MM.1S (cell line): ENCODE measurements at regions not wholly inside any gene's neighbourhood (a gene's known extent, or its start where the extent isn't known, plus 50 kb on each side); places are given as distances from the start of the nearest gene placed in this dataset.

Source experiments
- DNase-seq: peaks from one replicate; pipeline ENCODE4 v3.0.0-alpha.2; 2015
- H2AFZ ChIP-seq: fragments of 300-600 bp; sonication (generic); 2 replicates; pipeline ENCODE4 v1.6.0; 2016; ENCODE audit warnings: antibody characterized with exemption, low read length
- H3F3A ChIP-seq: fragments of 300-600 bp; sonication (generic); 2 replicates; pipeline ENCODE4 v1.6.1; 2016; ENCODE audit warnings: mild to moderate bottlenecking, antibody characterized with exemption, low read length, moderate library complexity, mixed read lengths; ENCODE audit not compliant: insufficient read depth
- H3K27ac ChIP-seq: fragments of 300-600 bp; sonication (generic); 2 replicates; pipeline ENCODE4 v1.5.1; 2016; ENCODE audit warnings: mild to moderate bottlenecking, low read length
- H3K27me3 ChIP-seq: fragments of 300-600 bp; sonication (generic); replicated peaks from 2 replicates; pipeline ENCODE4 v1.6.0; 2016; ENCODE audit warnings: low read length; ENCODE audit not compliant: insufficient read depth
- H3K36me3 ChIP-seq: fragments of 300-600 bp; sonication (generic); replicated peaks from 2 replicates; pipeline ENCODE4 v1.6.1; 2016; ENCODE audit warnings: mild to moderate bottlenecking, low read length, mixed read lengths; ENCODE audit not compliant: insufficient read depth
- H3K4me1 ChIP-seq: fragments of 300-600 bp; sonication (generic); 2 replicates; pipeline ENCODE4 v1.6.1; 2016; ENCODE audit warnings: low read length, mixed read lengths
- H3K4me2 ChIP-seq: fragments of 300-600 bp; sonication (generic); 2 replicates; pipeline ENCODE4 v1.6.0; 2016; ENCODE audit warnings: low read depth, low read length
- H3K4me3 ChIP-seq: fragments of 300-600 bp; sonication (generic); 2 replicates; pipeline ENCODE4 v1.5.1; 2016; ENCODE audit warnings: low read length, mixed read lengths
- H3K79me2 ChIP-seq: fragments of 300-600 bp; sonication (generic); 2 replicates; pipeline ENCODE4 v1.6.1; 2016; ENCODE audit warnings: mixed run types, low read length, mixed read lengths
- H3K9ac ChIP-seq: fragments of 300-600 bp; sonication (generic); 2 replicates; pipeline ENCODE4 v1.6.1; 2016; ENCODE audit warnings: low read length, mixed read lengths
- H3K9me2 ChIP-seq: fragments of 300-600 bp; sonication (generic); replicated peaks from 2 replicates; pipeline ENCODE4 v1.6.1; 2016; ENCODE audit warnings: mild to moderate bottlenecking, low read length, mixed read lengths; ENCODE audit not compliant: insufficient read depth
- H3K9me3 ChIP-seq: fragments of 300-600 bp; sonication (generic); replicated peaks from 2 replicates; pipeline ENCODE4 v1.6.1; 2016; ENCODE audit warnings: mild to moderate bottlenecking, low read length, mixed read lengths; ENCODE audit not compliant: insufficient read depth
- H4K20me1 ChIP-seq: fragments of 300-600 bp; sonication (generic); 2 replicates; pipeline ENCODE4 v1.6.1; 2016; ENCODE audit warnings: mild to moderate bottlenecking, low read length, moderate library complexity, mixed read lengths; ENCODE audit not compliant: insufficient read depth
- CTCF ChIP-seq: fragments of 300-600 bp; sonication (generic); IDR thresholded peaks from 2 replicates; pipeline ENCODE4 v1.5.1; 2016; ENCODE audit warnings: antibody characterized with exemption, low read length, mixed read lengths
- EZH2 ChIP-seq: fragments of 300-600 bp; sonication (generic); optimal IDR thresholded peaks from 2 replicates; pipeline ENCODE3; 2017; ENCODE audit warnings: low read depth, mild to moderate bottlenecking, antibody characterized with exemption, low read length, mixed read lengths
- EZH2phosphoT487 ChIP-seq: fragments of 300-600 bp; sonication (generic); IDR thresholded peaks from 2 replicates; pipeline ENCODE4 v1.6.1; 2018; ENCODE audit warnings: antibody characterized with exemption, low read length

- no peaks in the 10 kb centered on the region for H4K20me1 ChIP-seq
- H3K27me3 ChIP-seq, result no peaks in the 10 kb centered on the region
- no peaks in the 10 kb centered on the region for H3K36me3 ChIP-seq
- TF ChIP-seq EZH2phosphoT487 (no peak), CTCF (no peak), EZH2 (no peak)
- H3K9me2 ChIP-seq, result no peaks in the 10 kb centered on the region
- H3K4me3 ChIP-seq, result no peak overlapping the region
- no peak overlapping the region for H3K9ac ChIP-seq
- H3K27ac ChIP-seq, result no peak overlapping the region
- H3K4me2 ChIP-seq, result no peak overlapping the region
- no peak for DNase-seq
- H3K9me3 ChIP-seq, result no peaks in the 10 kb centered on the region
- no peaks in the 10 kb centered on the region for H3F3A ChIP-seq
- H3K4me1 ChIP-seq, result no peaks in the 10 kb centered on the region
- H3K79me2 ChIP-seq, result no peaks in the 10 kb centered on the region
- H2AFZ ChIP-seq, result no peak overlapping the region
Observed at GRCh38 chr6:147821295-147821897, 312.9 kb downstream of the SAMD5 start.

- no peaks in the 10 kb centered on the region for H3K9me2 ChIP-seq
- no peak overlapping the region for H3K4me3 ChIP-seq
- H3F3A ChIP-seq, result no peaks in the 10 kb centered on the region
- H3K9me3 ChIP-seq, result no peaks in the 10 kb centered on the region
- H2AFZ ChIP-seq, result no peak overlapping the region
- H3K27me3 ChIP-seq, result no peaks in the 10 kb centered on the region
- H3K4me1 ChIP-seq, result no peaks in the 10 kb centered on the region
- H3K79me2 ChIP-seq, result no peaks in the 10 kb centered on the region
- no peak overlapping the region for H3K4me2 ChIP-seq
- no peak for DNase-seq
- no peak overlapping the region for H3K9ac ChIP-seq
- no peak for TF ChIP-seq EZH2
- TF ChIP-seq CTCF, result no peak
- TF ChIP-seq EZH2phosphoT487, result no peak
- no peak overlapping the region for H3K27ac ChIP-seq
- H4K20me1 ChIP-seq, result no peaks in the 10 kb centered on the region
- H3K36me3 ChIP-seq, result no peaks in the 10 kb centered on the region
Observed at GRCh38 chr6:147823936-147824335, 315.4 kb downstream of the SAMD5 start.

- H4K20me1 ChIP-seq, result no peaks in the 10 kb centered on the region
- H3F3A ChIP-seq, result no peaks in the 10 kb centered on the region
- no peak overlapping the region for H2AFZ ChIP-seq
- H3K36me3 ChIP-seq, result no peaks in the 10 kb centered on the region
- H3K9me2 ChIP-seq, result no peaks in the 10 kb centered on the region
- no peak for DNase-seq
- H3K4me1 ChIP-seq, result no peaks in the 10 kb centered on the region
- H3K27ac ChIP-seq, result no peak overlapping the region
- H3K4me3 ChIP-seq, result no peak overlapping the region
- H3K9ac ChIP-seq, result no peak overlapping the region
- no peak for TF ChIP-seq EZH2phosphoT487
- no peak for TF ChIP-seq EZH2
- TF ChIP-seq CTCF, result no peak
- H3K27me3 ChIP-seq, result no peaks in the 10 kb centered on the region
- no peaks in the 10 kb centered on the region for H3K79me2 ChIP-seq
- no peaks in the 10 kb centered on the region for H3K9me3 ChIP-seq
- no peak overlapping the region for H3K4me2 ChIP-seq
Observed at GRCh38 chr6:147825848-147826247, 317.4 kb downstream of the SAMD5 start.
